Epithelial cell of proximal tubule (primary cell): ENCODE measurements at regions not wholly inside any gene's neighbourhood (a gene's known extent, or its start where the extent isn't known, plus 50 kb on each side); places are given as distances from the start of the nearest gene placed in this dataset.

Experiments
- DNase-seq: peaks from one replicate; pipeline ENCODE4 v3.0.0-alpha.2; 2011; ENCODE audit warnings: low read depth
- H3K4me3 ChIP-seq: 2 replicates; pipeline ENCODE4 v1.5.1; 2011; ENCODE audit warnings: low read depth, mild to moderate bottlenecking, low read length
- CTCF ChIP-seq: conservative IDR thresholded peaks from 2 replicates; pipeline ENCODE4 v1.5.1; 2012; ENCODE audit warnings: low read depth, mild to moderate bottlenecking, low read length

- TF ChIP-seq CTCF: no peak
- DNase-seq: no peak
- H3K4me3 ChIP-seq: no peak overlapping the region
Measured at GRCh38 chr12:25307818-25308217, 57.1 kb upstream of the KRAS start.

GRCh38 chr12:25301798-25302197 is 51.1 kb upstream of the KRAS start:
- H3K4me3 ChIP-seq: no peak overlapping the region
- TF ChIP-seq CTCF: no peak
- no peak for DNase-seq
